ENCODE measurements at regions not wholly inside any gene's neighbourhood (a gene's known extent, or its start where the extent isn't known, plus 50 kb on each side); places are given as distances from the start of the nearest gene placed in this dataset.

- TF ChIP-seq CTCF (IDR thresholded peaks at IDR 0.05) (no peak), POLR2A (IDR thresholded peaks at IDR 0.05) (no peak)
These were observed 285.3 kb upstream of the FAM174A start for GRCh38 chr5:100249884-100250269.
